Fibroblast of lung (primary cell): ENCODE measurements at regions not wholly inside any gene's neighbourhood (a gene's known extent, or its start where the extent isn't known, plus 50 kb on each side); places are given as distances from the start of the nearest gene placed in this dataset.
A peak's percentile ranks its signal among the peaks of the same experiment; 100 is the strongest.

Source experiments
- DNase-seq, 2 donors: peaks; one replicate each; pipeline versions ENCODE4 v3.0.0 to v3.0.0-alpha.2; 2010; ENCODE audit warnings: low read depth in 2 of 2
- H2AFZ ChIP-seq: 2 replicates; pipeline ENCODE4 v1.5.1; 2012; ENCODE audit warnings: low read length, control low read depth, inconsistent platforms
- H3K27ac ChIP-seq: 2 replicates; pipeline ENCODE4 v1.5.1; 2011; ENCODE audit warnings: low read length, control low read depth; ENCODE audit not compliant: insufficient read depth
- H3K27me3 ChIP-seq: 2 replicates; pipeline ENCODE4 v1.5.1; 2011; ENCODE audit warnings: mild to moderate bottlenecking, low read length; ENCODE audit not compliant: control insufficient read depth, insufficient read depth
- H3K36me3 ChIP-seq: 2 replicates; pipeline ENCODE4 v1.5.1; 2011; ENCODE audit warnings: low read length; ENCODE audit not compliant: control insufficient read depth, insufficient read depth
- H3K4me1 ChIP-seq: 2 replicates; pipeline ENCODE4 v1.5.1; 2011; ENCODE audit warnings: low read length; ENCODE audit not compliant: control insufficient read depth, insufficient read depth; ENCODE audit errors: extremely low read depth
- H3K4me2 ChIP-seq: 2 replicates; pipeline ENCODE4 v1.5.1; 2011; ENCODE audit warnings: low read length, control low read depth; ENCODE audit not compliant: insufficient read depth; ENCODE audit errors: extremely low read depth
- H3K4me3 ChIP-seq, 4 experiments: fragments of 200-600 bp in 1 of 4; sonication (generic) in 1 of 4; replicated peaks in 1 of 4; 2 replicates each; pipeline ENCODE4 v1.5.1; 2011 to 2016; ENCODE audit warnings: low read length in 4 of 4, low read depth in 3 of 4, mild to moderate bottlenecking in 3 of 4, control low read depth in 2 of 4, inconsistent platforms in 1 of 4, mixed read lengths in 1 of 4; ENCODE audit not compliant: insufficient read depth in 1 of 4; ENCODE audit errors: control extremely low read depth in 1 of 4
- H3K79me2 ChIP-seq: 2 replicates; pipeline ENCODE4 v1.5.1; 2012; ENCODE audit warnings: mild to moderate bottlenecking, low read length, inconsistent platforms; ENCODE audit not compliant: control insufficient read depth, insufficient read depth
- H3K9ac ChIP-seq: 2 replicates; pipeline ENCODE4 v1.5.1; 2011; ENCODE audit warnings: mild to moderate bottlenecking, low read length, control low read depth; ENCODE audit not compliant: insufficient read depth
- H3K9me3 ChIP-seq: 2 replicates; pipeline ENCODE4 v1.5.1; 2012; ENCODE audit warnings: low read depth, low read length; ENCODE audit not compliant: control insufficient read depth, insufficient read depth
- H4K20me1 ChIP-seq: 2 replicates; pipeline ENCODE4 v1.5.1; 2011; ENCODE audit warnings: low read length; ENCODE audit not compliant: control insufficient read depth, insufficient read depth; ENCODE audit errors: extremely low read depth
- CTCF ChIP-seq, 2 donors: IDR thresholded peaks in 1 of 2; conservative IDR thresholded peaks in 1 of 2; 1 replicate in 1 of 2; 2 replicates in 1 of 2; pipeline ENCODE4 v1.5.1; 2011 to 2012; ENCODE audit warnings: low read length in 2 of 2, control low read depth in 1 of 2, inconsistent platforms in 1 of 2, low read depth in 1 of 2, mild to moderate bottlenecking in 1 of 2
- EZH2 ChIP-seq: IDR thresholded peaks from 2 replicates; pipeline ENCODE4 v1.5.1; 2012; ENCODE audit warnings: low read length, control low read depth, mild to moderate bottlenecking; ENCODE audit errors: missing control alignments

GRCh38 chr2:183951630-183952029 is 646.7 kb upstream of the ZNF804A start:
- Histone ChIP-seq H3K27me3 (no peaks in the 10 kb centered on the region), H3K4me3 (no peak overlapping the region), H3K4me2 (no peak overlapping the region), H3K27ac (no peak overlapping the region), H3K36me3 (no peaks in the 10 kb centered on the region), H3K9me3 (no peaks in the 10 kb centered on the region), H2AFZ (no peak overlapping the region), H3K79me2 (no peaks in the 10 kb centered on the region), H3K4me1 (no peaks in the 10 kb centered on the region), H3K9ac (no peak overlapping the region), H4K20me1 (no peaks in the 10 kb centered on the region)
- no peak for TF ChIP-seq CTCF (conservative IDR thresholded peaks at IDR 0.05 in 1 of 2, IDR thresholded peaks at IDR 0.05 in 1 of 2; ENCODE audit: low read depth in 1 of 2, low read length in 2 of 2)
- no peak for TF ChIP-seq EZH2
- peak; percentile 4 to 78 for DNase-seq

GRCh38 chr2:183952741-183953140 is 645.6 kb upstream of the ZNF804A start:
- Histone ChIP-seq H2AFZ (no peak overlapping the region), H3K79me2 (no peaks in the 10 kb centered on the region), H4K20me1 (no peaks in the 10 kb centered on the region), H3K4me3 (no peak overlapping the region), H3K9ac (no peak overlapping the region), H3K36me3 (no peaks in the 10 kb centered on the region), H3K27ac (no peak overlapping the region), H3K27me3 (no peaks in the 10 kb centered on the region), H3K9me3 (no peaks in the 10 kb centered on the region), H3K4me2 (no peak overlapping the region), H3K4me1 (no peaks in the 10 kb centered on the region)
- no peak for TF ChIP-seq EZH2
- no peak for DNase-seq

- Histone ChIP-seq H3K9ac (no peak overlapping the region), H3K4me3 (no peak overlapping the region), H3K27me3 (no peaks in the 10 kb centered on the region), H2AFZ (no peak overlapping the region), H3K27ac (no peak overlapping the region), H3K9me3 (no peaks in the 10 kb centered on the region), H3K79me2 (no peaks in the 10 kb centered on the region), H3K4me1 (no peaks in the 10 kb centered on the region), H3K36me3 (no peaks in the 10 kb centered on the region), H4K20me1 (no peaks in the 10 kb centered on the region), H3K4me2 (no peak overlapping the region)
- DNase-seq = no peak
- no peak for TF ChIP-seq EZH2
- no peak for TF ChIP-seq CTCF (conservative IDR thresholded peaks at IDR 0.05 in 1 of 2, IDR thresholded peaks at IDR 0.05 in 1 of 2; ENCODE audit: low read depth in 1 of 2, low read length in 2 of 2)
These were observed 634.7 kb upstream of the ZNF804A start for GRCh38 chr2:183963609-183964008.
